Peyer's patch (tissue), 4 donors: ENCODE measurements at regions not wholly inside any gene's neighbourhood (a gene's known extent, or its start where the extent isn't known, plus 50 kb on each side); places are given as distances from the start of the nearest gene placed in this dataset.

Source experiments
- POLR2A ChIP-seq, 2 donors: fragments of 450-650 bp; IDR thresholded peaks; one replicate each; pipeline ENCODE4 v1.5.1; 2017; ENCODE audit warnings: antibody characterized with exemption in 2 of 2, mild to moderate bottlenecking in 2 of 2, moderate library complexity in 2 of 2
- TF ChIP-seq, protein P1 (sequence below), 6 experiments: fragments of 450-650 bp in 4 of 6; fragments of 200-600 bp in 2 of 6; sonication (generic) in 1 of 6; IDR thresholded peaks; one replicate each; pipeline ENCODE4 v1.5.1; 2017 to 2019; ENCODE audit warnings: antibody characterized with exemption in 6 of 6, mild to moderate bottlenecking in 3 of 6, moderate library complexity in 1 of 6

DNA sequence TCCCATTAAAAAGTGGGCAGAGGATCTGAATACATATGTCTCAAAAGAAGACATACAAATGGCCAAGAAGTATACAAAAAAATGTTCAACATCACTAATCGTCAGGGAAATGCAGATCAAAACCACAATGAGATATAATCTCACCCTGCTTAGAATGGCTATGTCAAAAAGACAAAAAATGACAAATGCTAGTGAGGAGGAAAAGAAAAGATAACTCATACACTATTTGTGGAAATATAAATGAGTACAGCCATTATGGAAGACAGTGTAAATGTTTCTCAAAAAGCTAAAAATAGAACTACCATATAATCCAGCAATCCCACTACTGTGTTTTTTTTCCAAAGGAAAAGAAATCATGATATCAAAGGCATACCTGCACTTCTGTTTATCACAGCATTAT lies 450.7 kb downstream of the EFNA5 start:
- TF ChIP-seq POLR2A (IDR thresholded peaks at IDR 0.05): no peak
- TF ChIP-seq, protein P1, sequence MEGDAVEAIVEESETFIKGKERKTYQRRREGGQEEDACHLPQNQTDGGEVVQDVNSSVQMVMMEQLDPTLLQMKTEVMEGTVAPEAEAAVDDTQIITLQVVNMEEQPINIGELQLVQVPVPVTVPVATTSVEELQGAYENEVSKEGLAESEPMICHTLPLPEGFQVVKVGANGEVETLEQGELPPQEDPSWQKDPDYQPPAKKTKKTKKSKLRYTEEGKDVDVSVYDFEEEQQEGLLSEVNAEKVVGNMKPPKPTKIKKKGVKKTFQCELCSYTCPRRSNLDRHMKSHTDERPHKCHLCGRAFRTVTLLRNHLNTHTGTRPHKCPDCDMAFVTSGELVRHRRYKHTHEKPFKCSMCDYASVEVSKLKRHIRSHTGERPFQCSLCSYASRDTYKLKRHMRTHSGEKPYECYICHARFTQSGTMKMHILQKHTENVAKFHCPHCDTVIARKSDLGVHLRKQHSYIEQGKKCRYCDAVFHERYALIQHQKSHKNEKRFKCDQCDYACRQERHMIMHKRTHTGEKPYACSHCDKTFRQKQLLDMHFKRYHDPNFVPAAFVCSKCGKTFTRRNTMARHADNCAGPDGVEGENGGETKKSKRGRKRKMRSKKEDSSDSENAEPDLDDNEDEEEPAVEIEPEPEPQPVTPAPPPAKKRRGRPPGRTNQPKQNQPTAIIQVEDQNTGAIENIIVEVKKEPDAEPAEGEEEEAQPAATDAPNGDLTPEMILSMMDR (IDR thresholded peaks at IDR 0.05): no peak
